Neural cell (in vitro differentiated cells): ENCODE measurements at regions not wholly inside any gene's neighbourhood (a gene's known extent, or its start where the extent isn't known, plus 50 kb on each side); places are given as distances from the start of the nearest gene placed in this dataset.

Experiments used
- CTCF ChIP-seq: fragments of 450-650 bp; IDR thresholded peaks from 2 replicates; pipeline ENCODE4 v1.5.1; 2014; ENCODE audit warnings: antibody characterized with exemption, mild to moderate bottlenecking, moderate library complexity; ENCODE audit not compliant: poor library complexity, severe bottlenecking
- EP300 ChIP-seq: fragments of 450-650 bp; conservative IDR thresholded peaks from 2 replicates; pipeline ENCODE4 v1.6.1; 2014; ENCODE audit warnings: antibody characterized with exemption, mild to moderate bottlenecking, moderate library complexity; ENCODE audit not compliant: poor library complexity, severe bottlenecking
- EZH2 ChIP-seq: fragments of 200-600, 300-800 bp; shearing (Covaris generic), sonication (generic); IDR thresholded peaks from 2 replicates; pipeline ENCODE4 v1.6.1; 2014; ENCODE audit warnings: antibody characterized with exemption, low read length, borderline replicate concordance, mild to moderate bottlenecking; ENCODE audit not compliant: insufficient read depth, poor library complexity, severe bottlenecking
- POLR2AphosphoS5 ChIP-seq: IDR thresholded peaks from 2 replicates; pipeline ENCODE4 v1.6.1; 2012
- RAD21 ChIP-seq: fragments of 450-650 bp; conservative IDR thresholded peaks from 2 replicates; pipeline ENCODE4 v1.6.1; 2014; ENCODE audit warnings: antibody characterized with exemption, mild to moderate bottlenecking, moderate library complexity
- SMC3 ChIP-seq: fragments of 450-650 bp; conservative IDR thresholded peaks from 2 replicates; pipeline ENCODE4 v1.6.1; 2014; ENCODE audit warnings: antibody characterized with exemption, mild to moderate bottlenecking, moderate library complexity; ENCODE audit not compliant: poor library complexity
- TAF1 ChIP-seq: IDR thresholded peaks from 2 replicates; pipeline ENCODE4 v1.6.1; 2012; ENCODE audit warnings: low read depth

- TF ChIP-seq TAF1 (no peak), CTCF (no peak), EZH2 (no peak), POLR2AphosphoS5 (no peak), EP300 (no peak), SMC3 (no peak), RAD21 (no peak)
These were observed 59.3 kb upstream of the MLN start for GRCh38 chr6:33863084-33863483.
